B cell (primary cell): ENCODE measurements at regions not wholly inside any gene's neighbourhood (a gene's known extent, or its start where the extent isn't known, plus 50 kb on each side); places are given as distances from the start of the nearest gene placed in this dataset.

ENCODE experiments used
- EZH2 ChIP-seq: IDR thresholded peaks from 2 replicates; pipeline ENCODE4 v1.6.1; 2012; ENCODE audit warnings: borderline replicate concordance, low read depth, mild to moderate bottlenecking, moderate library complexity, low read length; ENCODE audit not compliant: insufficient read depth, poor library complexity, severe bottlenecking
- TF ChIP-seq, protein P1 (sequence below): fragments of 200-600 bp; IDR thresholded peaks from one replicate; pipeline ENCODE4 v1.8.0; 2022; ENCODE audit warnings: antibody characterized with exemption, mild to moderate bottlenecking

DNA sequence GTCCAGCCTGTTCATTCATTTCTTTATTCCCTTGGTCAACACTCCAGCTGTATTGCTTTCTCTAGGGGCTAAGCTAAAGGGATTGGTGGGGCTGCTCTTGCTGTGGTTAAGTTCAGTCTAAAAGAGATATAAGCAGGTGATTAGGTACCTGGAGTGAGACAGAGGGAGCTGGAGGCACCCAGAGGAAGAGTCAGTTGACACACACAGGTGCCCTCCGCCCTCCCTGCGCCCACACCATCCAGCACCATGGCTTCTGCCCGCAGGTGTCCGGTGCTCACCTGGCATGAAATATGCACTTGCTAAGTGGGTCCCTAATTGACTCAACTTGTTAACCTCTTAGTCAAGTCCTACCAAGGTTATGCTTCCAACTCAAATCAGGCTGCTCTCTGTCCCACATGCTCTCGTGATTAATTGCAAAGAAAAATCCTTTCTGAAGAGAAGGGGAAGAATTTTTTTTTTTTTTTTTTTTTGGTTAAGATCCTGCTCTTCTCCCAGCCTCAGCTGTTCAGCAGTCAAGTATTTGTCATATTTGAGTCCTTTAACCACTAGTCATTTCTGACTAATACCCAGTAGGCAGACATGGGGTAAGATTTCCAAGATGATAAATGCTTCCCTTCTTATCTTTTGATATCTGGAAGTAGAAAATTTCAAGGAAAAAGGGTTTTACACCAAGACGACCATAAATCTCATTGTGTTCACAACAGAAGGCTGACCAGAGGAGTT, 199.8 kb upstream of the WSCD1 start:
- TF ChIP-seq, protein P1, sequence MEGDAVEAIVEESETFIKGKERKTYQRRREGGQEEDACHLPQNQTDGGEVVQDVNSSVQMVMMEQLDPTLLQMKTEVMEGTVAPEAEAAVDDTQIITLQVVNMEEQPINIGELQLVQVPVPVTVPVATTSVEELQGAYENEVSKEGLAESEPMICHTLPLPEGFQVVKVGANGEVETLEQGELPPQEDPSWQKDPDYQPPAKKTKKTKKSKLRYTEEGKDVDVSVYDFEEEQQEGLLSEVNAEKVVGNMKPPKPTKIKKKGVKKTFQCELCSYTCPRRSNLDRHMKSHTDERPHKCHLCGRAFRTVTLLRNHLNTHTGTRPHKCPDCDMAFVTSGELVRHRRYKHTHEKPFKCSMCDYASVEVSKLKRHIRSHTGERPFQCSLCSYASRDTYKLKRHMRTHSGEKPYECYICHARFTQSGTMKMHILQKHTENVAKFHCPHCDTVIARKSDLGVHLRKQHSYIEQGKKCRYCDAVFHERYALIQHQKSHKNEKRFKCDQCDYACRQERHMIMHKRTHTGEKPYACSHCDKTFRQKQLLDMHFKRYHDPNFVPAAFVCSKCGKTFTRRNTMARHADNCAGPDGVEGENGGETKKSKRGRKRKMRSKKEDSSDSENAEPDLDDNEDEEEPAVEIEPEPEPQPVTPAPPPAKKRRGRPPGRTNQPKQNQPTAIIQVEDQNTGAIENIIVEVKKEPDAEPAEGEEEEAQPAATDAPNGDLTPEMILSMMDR, result no peak
- TF ChIP-seq EZH2, result no peak
